Thoracic aorta (tissue), 2 donors: ENCODE measurements at regions not wholly inside any gene's neighbourhood (a gene's known extent, or its start where the extent isn't known, plus 50 kb on each side); places are given as distances from the start of the nearest gene placed in this dataset.

ENCODE experiments used
- ATAC-seq: fragments of 150-250 bp; one replicate; pipeline ENCODE4 v1.8.0; 2017; ENCODE audit warnings: low read depth; ENCODE audit not compliant: insufficient number of reproducible peaks, low FRiP score
- DNase-seq: peaks from one replicate; pipeline ENCODE4 v3.0.0-alpha.2; 2020; ENCODE audit warnings: low spot score
- H3K27ac ChIP-seq, 2 donors: fragments of 200-600 bp; sonication (generic); 1 replicate in 1 of 2; 2 replicates in 1 of 2; pipeline ENCODE4 v1.5.1; 2016; ENCODE audit warnings: mild to moderate bottlenecking in 2 of 2, moderate library complexity in 2 of 2
- H3K27me3 ChIP-seq: fragments of 200-600 bp; sonication (generic); replicated peaks from 2 replicates; pipeline ENCODE4 v1.6.0; 2016; ENCODE audit warnings: mild to moderate bottlenecking; ENCODE audit not compliant: insufficient read depth
- H3K36me3 ChIP-seq: fragments of 200-600 bp; sonication (generic); one replicate; pipeline ENCODE4 v1.5.1; 2016
- H3K4me1 ChIP-seq, 2 donors: fragments of 200-600 bp; sonication (generic); 1 replicate in 1 of 2; 2 replicates in 1 of 2; pipeline versions ENCODE4 v1.5.1 to v1.6.0; 2016; ENCODE audit warnings: low read depth in 2 of 2, mild to moderate bottlenecking in 1 of 2; ENCODE audit not compliant: control insufficient read depth in 1 of 2
- H3K4me3 ChIP-seq: fragments of 200-600 bp; sonication (generic); 2 replicates; pipeline ENCODE4 v1.5.1; 2016; ENCODE audit warnings: mild to moderate bottlenecking
- H3K9me3 ChIP-seq: fragments of 200-600 bp; sonication (generic); 2 replicates; pipeline ENCODE4 v1.5.1; 2016
- TF ChIP-seq, protein P1 (sequence below): fragments of 200-600 bp; sonication (generic); IDR thresholded peaks from one replicate; pipeline ENCODE4 v1.5.1; 2019; ENCODE audit warnings: antibody characterized with exemption

- TF ChIP-seq, protein P1, sequence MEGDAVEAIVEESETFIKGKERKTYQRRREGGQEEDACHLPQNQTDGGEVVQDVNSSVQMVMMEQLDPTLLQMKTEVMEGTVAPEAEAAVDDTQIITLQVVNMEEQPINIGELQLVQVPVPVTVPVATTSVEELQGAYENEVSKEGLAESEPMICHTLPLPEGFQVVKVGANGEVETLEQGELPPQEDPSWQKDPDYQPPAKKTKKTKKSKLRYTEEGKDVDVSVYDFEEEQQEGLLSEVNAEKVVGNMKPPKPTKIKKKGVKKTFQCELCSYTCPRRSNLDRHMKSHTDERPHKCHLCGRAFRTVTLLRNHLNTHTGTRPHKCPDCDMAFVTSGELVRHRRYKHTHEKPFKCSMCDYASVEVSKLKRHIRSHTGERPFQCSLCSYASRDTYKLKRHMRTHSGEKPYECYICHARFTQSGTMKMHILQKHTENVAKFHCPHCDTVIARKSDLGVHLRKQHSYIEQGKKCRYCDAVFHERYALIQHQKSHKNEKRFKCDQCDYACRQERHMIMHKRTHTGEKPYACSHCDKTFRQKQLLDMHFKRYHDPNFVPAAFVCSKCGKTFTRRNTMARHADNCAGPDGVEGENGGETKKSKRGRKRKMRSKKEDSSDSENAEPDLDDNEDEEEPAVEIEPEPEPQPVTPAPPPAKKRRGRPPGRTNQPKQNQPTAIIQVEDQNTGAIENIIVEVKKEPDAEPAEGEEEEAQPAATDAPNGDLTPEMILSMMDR, result no peak
- no peak overlapping the region for H3K27ac ChIP-seq
- H3K4me3 ChIP-seq, result no peak overlapping the region
- no peaks in the 10 kb centered on the region for H3K27me3 ChIP-seq
- DNase-seq (no peak), ATAC-seq (no peak)
- no peaks in the 10 kb centered on the region for H3K9me3 ChIP-seq
- no peaks in the 10 kb centered on the region for H3K36me3 ChIP-seq
- H3K4me1 ChIP-seq, result no peaks in the 10 kb centered on the region
Observed at GRCh38 chr14:22026527-22026926, 352.9 kb upstream of the OR4E1 start.

DNA sequence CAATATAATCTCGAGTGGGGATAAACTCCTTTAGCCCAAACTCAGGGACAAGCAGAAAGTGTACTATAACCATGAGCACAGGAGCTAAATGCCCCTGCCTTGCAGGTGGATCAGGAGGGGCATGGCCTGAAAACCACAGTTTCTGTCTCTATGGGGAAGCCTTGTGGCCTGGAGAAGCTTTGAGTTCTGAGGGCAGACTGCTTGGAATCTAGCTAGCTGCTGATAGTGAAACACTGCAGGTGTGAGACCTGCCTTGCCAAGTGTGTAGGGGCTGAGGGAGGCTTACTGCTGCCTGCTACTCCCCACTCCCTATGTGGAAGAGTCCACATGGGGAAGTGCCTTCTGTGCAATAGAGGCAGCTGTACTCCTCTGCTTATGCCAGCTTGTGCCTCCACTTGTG is 352.3 kb upstream of the OR4E1 start:
- no peaks in the 10 kb centered on the region for H3K36me3 ChIP-seq
- TF ChIP-seq, protein P1, result no peak
- H3K4me1 ChIP-seq, result no peaks in the 10 kb centered on the region
- H3K4me3 ChIP-seq, result no peak overlapping the region
- no peaks in the 10 kb centered on the region for H3K27me3 ChIP-seq
- no peaks in the 10 kb centered on the region for H3K9me3 ChIP-seq
- ATAC-seq (no peak), DNase-seq (no peak)
- H3K27ac ChIP-seq, result no peak overlapping the region

GRCh38 chr14:22024137-22024536 is 350.5 kb upstream of the OR4E1 start:
- Histone ChIP-seq H3K4me1 (no peaks in the 10 kb centered on the region), H3K36me3 (no peaks in the 10 kb centered on the region), H3K9me3 (no peaks in the 10 kb centered on the region), H3K27me3 (no peaks in the 10 kb centered on the region), H3K27ac (no peak overlapping the region), H3K4me3 (no peak overlapping the region)
- TF ChIP-seq, protein P1, result no peak
- DNase-seq (no peak), ATAC-seq (no peak)

GRCh38 chr14:22018890-22019289 is 345.3 kb upstream of the OR4E1 start:
- H3K4me3 ChIP-seq, result no peak overlapping the region
- no peaks in the 10 kb centered on the region for H3K4me1 ChIP-seq
- no peak for ATAC-seq
- H3K27me3 ChIP-seq, result no peaks in the 10 kb centered on the region
- H3K9me3 ChIP-seq, result no peaks in the 10 kb centered on the region
- no peaks in the 10 kb centered on the region for H3K36me3 ChIP-seq
- DNase-seq, result no peak
- H3K27ac ChIP-seq, result no peak overlapping the region
- TF ChIP-seq, protein P1, result no peak

DNA sequence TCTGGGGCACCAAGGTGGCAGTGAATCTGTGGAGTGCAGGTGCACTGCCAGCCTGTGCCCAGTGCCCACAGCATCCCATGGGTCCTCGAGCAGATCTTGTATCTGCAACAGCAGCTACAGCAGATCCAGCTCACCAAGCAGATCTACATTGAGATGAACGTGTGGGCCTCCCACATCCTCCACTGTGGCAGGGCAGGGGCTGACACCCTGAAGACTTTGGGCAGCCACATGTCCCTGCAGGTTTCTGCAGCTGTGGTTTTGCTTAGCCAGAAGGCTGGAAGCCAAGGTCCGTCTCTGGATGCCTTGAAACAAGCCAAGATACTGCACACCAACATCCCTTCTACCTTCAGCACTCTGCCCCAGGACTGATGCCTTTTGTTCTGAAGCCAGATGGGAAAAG is 338.8 kb upstream of the OR4E1 start:
- no peaks in the 10 kb centered on the region for H3K4me1 ChIP-seq
- TF ChIP-seq, protein P1, result no peak
- no peak for ATAC-seq
- H3K27ac ChIP-seq, result no peak overlapping the region
- no peak for DNase-seq
- no peaks in the 10 kb centered on the region for H3K36me3 ChIP-seq
- H3K27me3 ChIP-seq, result no peaks in the 10 kb centered on the region
- H3K4me3 ChIP-seq, result no peak overlapping the region
- no peaks in the 10 kb centered on the region for H3K9me3 ChIP-seq
